ENCODE measurements at regions not wholly inside any gene's neighbourhood (a gene's known extent, or its start where the extent isn't known, plus 50 kb on each side); places are given as distances from the start of the nearest gene placed in this dataset.

GRCh38 chr12:59147791-59148190, 227.5 kb upstream of the LRIG3 start:
- TF ChIP-seq CTCF (IDR thresholded peaks at IDR 0.05) (no peak), POLR2A (IDR thresholded peaks at IDR 0.05) (no peak), POLR2AphosphoS5 (IDR thresholded peaks at IDR 0.05) (no peak), EP300 (IDR thresholded peaks at IDR 0.05) (no peak)
